HCEC 1CT (cell line): ENCODE measurements at regions not wholly inside any gene's neighbourhood (a gene's known extent, or its start where the extent isn't known, plus 50 kb on each side); places are given as distances from the start of the nearest gene placed in this dataset.
A peak's percentile ranks its signal among the peaks of the same experiment; 100 is the strongest.

ENCODE experiments used
- DNase-seq: peaks from one replicate; pipeline ENCODE4 v3.0.0-alpha.2; 2017

GRCh38 chr10:78794736-78795455, 273.9 kb upstream of the ZMIZ1 start:
- no peak for DNase-seq

- DNase-seq: no peak
These were observed 269.6 kb upstream of the ZMIZ1 start for GRCh38 chr10:78798976-78799730.

GRCh38 chr10:78800006-78800405, 268.8 kb upstream of the ZMIZ1 start:
- DNase-seq: no peak

- DNase-seq: no peak
These were observed 268.0 kb upstream of the ZMIZ1 start for GRCh38 chr10:78800535-78801320.

- no peak for DNase-seq
These were observed 266.3 kb upstream of the ZMIZ1 start for GRCh38 chr10:78802431-78802830.

- DNase-seq: peak; percentile 29
These were observed 265.9 kb upstream of the ZMIZ1 start for GRCh38 chr10:78802866-78803265.

GRCh38 chr10:78803710-78804109, 265.1 kb upstream of the ZMIZ1 start:
- no peak for DNase-seq

GRCh38 chr10:78804411-78805032, 264.2 kb upstream of the ZMIZ1 start:
- no peak for DNase-seq

GRCh38 chr10:78805176-78805575, 263.6 kb upstream of the ZMIZ1 start:
- DNase-seq: peak; percentile 69

- no peak for DNase-seq
These were observed 262.0 kb upstream of the ZMIZ1 start for GRCh38 chr10:78806681-78807221.

GRCh38 chr10:78807504-78808203, 261.1 kb upstream of the ZMIZ1 start:
- DNase-seq: no peak

GRCh38 chr10:78808286-78808685, 260.5 kb upstream of the ZMIZ1 start:
- DNase-seq: no peak

GRCh38 chr10:78808736-78809367, 259.9 kb upstream of the ZMIZ1 start:
- no peak for DNase-seq

- no peak for DNase-seq
These were observed 257.6 kb upstream of the ZMIZ1 start for GRCh38 chr10:78811174-78811573.

GRCh38 chr10:78812571-78813318, 256.0 kb upstream of the ZMIZ1 start:
- no peak for DNase-seq

- DNase-seq: no peak
These were observed 255.2 kb upstream of the ZMIZ1 start for GRCh38 chr10:78813526-78813925.

- DNase-seq: no peak
These were observed 254.8 kb upstream of the ZMIZ1 start for GRCh38 chr10:78813998-78814399.

GRCh38 chr10:78814407-78814806, 254.4 kb upstream of the ZMIZ1 start:
- DNase-seq: no peak

GRCh38 chr10:78815702-78816334, 252.9 kb upstream of the ZMIZ1 start:
- no peak for DNase-seq

- no peak for DNase-seq
These were observed 251.4 kb upstream of the ZMIZ1 start for GRCh38 chr10:78817361-78817760.
